Activated CD4-positive, CD25-positive, alpha-beta regulatory T cell treated with anti-CD3 and anti-CD28 coated beads, Interleukin-2, amount 50 U/mL, for 16 hours (primary cell): ENCODE measurements at regions not wholly inside any gene's neighbourhood (a gene's known extent, or its start where the extent isn't known, plus 50 kb on each side); places are given as distances from the start of the nearest gene placed in this dataset.

Source experiments
- DNase-seq: peaks from one replicate; pipeline ENCODE4 v3.0.0-alpha.2; 2020; ENCODE audit warnings: low read depth, low spot score

- no peak for DNase-seq
Measured at GRCh38 chr15:58235961-58236360, 97.8 kb downstream of the AQP9 start.

GRCh38 chr15:58240191-58240932, 102.2 kb downstream of the AQP9 start:
- DNase-seq = no peak

GRCh38 chr15:58241872-58242271, 103.7 kb downstream of the AQP9 start:
- DNase-seq = no peak

GRCh38 chr15:58243070-58243469, 104.9 kb downstream of the AQP9 start:
- DNase-seq = no peak

- no peak for DNase-seq
Measured at GRCh38 chr15:58244536-58244935, 106.4 kb downstream of the AQP9 start.

- DNase-seq = no peak
Measured at GRCh38 chr15:58246041-58246440, 107.9 kb downstream of the AQP9 start.

- DNase-seq = no peak
Measured at GRCh38 chr15:58247855-58248842, 110.0 kb downstream of the AQP9 start.

GRCh38 chr15:58249646-58250312, 111.6 kb downstream of the AQP9 start:
- no peak for DNase-seq

GRCh38 chr15:58252586-58253323, 114.6 kb downstream of the AQP9 start:
- no peak for DNase-seq

GRCh38 chr15:58257776-58258325, 119.7 kb downstream of the AQP9 start:
- DNase-seq = no peak

- no peak for DNase-seq
Measured at GRCh38 chr15:58258501-58259292, 120.5 kb downstream of the AQP9 start.

- no peak for DNase-seq
Measured at GRCh38 chr15:58260205-58260724, 122.1 kb downstream of the AQP9 start.

GRCh38 chr15:58260725-58261267, 122.6 kb downstream of the AQP9 start:
- DNase-seq = no peak

- DNase-seq = no peak
Measured at GRCh38 chr15:58261368-58261767, 123.2 kb downstream of the AQP9 start.

- no peak for DNase-seq
Measured at GRCh38 chr15:58264053-58264971, 126.1 kb downstream of the AQP9 start.

- no peak for DNase-seq
Measured at GRCh38 chr15:58267051-58267450, 128.9 kb downstream of the AQP9 start.

- no peak for DNase-seq
Measured at GRCh38 chr15:58268746-58269267, 130.6 kb downstream of the AQP9 start.
